Liver (tissue), 3 donors: ENCODE measurements at regions not wholly inside any gene's neighbourhood (a gene's known extent, or its start where the extent isn't known, plus 50 kb on each side); places are given as distances from the start of the nearest gene placed in this dataset.

Experiments used
- CTCF ChIP-seq: fragments of 150-350 bp; IDR thresholded peaks from 2 replicates; pipeline ENCODE4 v1.5.1; 2017; ENCODE audit warnings: improper control_type of control experiment, low read depth, low read length; ENCODE audit not compliant: missing input control
- FOXA1 ChIP-seq: IDR thresholded peaks from 2 replicates; pipeline ENCODE4 v1.6.1; 2016; ENCODE audit warnings: antibody characterized with exemption
- GABPA ChIP-seq, 2 donors: IDR thresholded peaks in 1 of 2; conservative IDR thresholded peaks in 1 of 2; 2 replicates each; pipeline ENCODE4 v1.6.1; 2016; ENCODE audit warnings: antibody characterized with exemption in 2 of 2, mild to moderate bottlenecking in 1 of 2, moderate library complexity in 1 of 2
- SP1 ChIP-seq: IDR thresholded peaks from 2 replicates; pipeline ENCODE4 v1.6.1; 2018; ENCODE audit warnings: antibody characterized with exemption, mild to moderate bottlenecking
- TF ChIP-seq, protein P1 (sequence below): IDR thresholded peaks from 2 replicates; pipeline ENCODE4 v1.6.1; 2016; ENCODE audit warnings: antibody characterized with exemption
- donor health status: healthy.
- donor health status: healthy.

GRCh38 chr6:168166627-168167026 lies 87.6 kb upstream of the FRMD1 start:
- TF ChIP-seq FOXA1 (no peak), CTCF (no peak), SP1 (no peak), GABPA (IDR thresholded peaks at IDR 0.05 in 1 of 2, conservative IDR thresholded peaks at IDR 0.05 in 1 of 2) (no peak)
- TF ChIP-seq, protein P1, sequence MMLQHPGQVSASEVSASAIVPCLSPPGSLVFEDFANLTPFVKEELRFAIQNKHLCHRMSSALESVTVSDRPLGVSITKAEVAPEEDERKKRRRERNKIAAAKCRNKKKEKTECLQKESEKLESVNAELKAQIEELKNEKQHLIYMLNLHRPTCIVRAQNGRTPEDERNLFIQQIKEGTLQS, result no peak
